SK-N-SH (cell line): ENCODE measurements at regions not wholly inside any gene's neighbourhood (a gene's known extent, or its start where the extent isn't known, plus 50 kb on each side); places are given as distances from the start of the nearest gene placed in this dataset.

ENCODE experiments used
- CTCF ChIA-PET: fragments of 300-600, 350-600 bp; formaldehyde crosslinking; extraction: SDS; loops from one replicate; lab custom pipeline; 2021; lab: Yijun Ruan, JAX
- POLR2A ChIA-PET: fragments of 350-600 bp; sonication (Branson Sonifier 250); formaldehyde crosslinking; extraction: SDS; loops from one replicate; lab custom pipeline; 2020; ENCODE audit warnings: antibody characterized with exemption, inconsistent platforms; lab: Yijun Ruan, JAX
- DNase-seq: peaks from one replicate; pipeline ENCODE4 v3.0.0; 2012
- H2AFZ ChIP-seq: fragments of 200-600 bp; sonication (generic); 2 replicates; pipeline ENCODE4 v1.8.1; 2016; ENCODE audit warnings: antibody characterized with exemption, mild to moderate bottlenecking, low read depth
- H3F3A ChIP-seq: fragments of 200-600 bp; sonication (generic); replicated peaks from 2 replicates; pipeline ENCODE3; 2016; ENCODE audit warnings: antibody characterized with exemption, mild to moderate bottlenecking; ENCODE audit not compliant: insufficient read depth
- H3K27ac ChIP-seq, 2 experiments: fragments of 200-500 bp in 1 of 2; fragments of 200-600 bp in 1 of 2; sonication (Bioruptor generic) in 1 of 2; sonication (generic), shearing (Covaris generic) in 1 of 2; 2 replicates each; pipeline versions ENCODE4 v1.5.1 to v1.6.1; 2014 to 2016; ENCODE audit warnings: low read depth in 2 of 2, inconsistent platforms in 1 of 2, low read length in 1 of 2, mild to moderate bottlenecking in 1 of 2, mixed read lengths in 1 of 2
- H3K27me3 ChIP-seq: fragments of 200-600 bp; sonication (generic), shearing (Covaris generic); 2 replicates; pipeline ENCODE4 v1.6.1; 2016; ENCODE audit warnings: mixed run types; ENCODE audit not compliant: insufficient read depth
- H3K36me3 ChIP-seq, 2 experiments: fragments of 200-500 bp in 1 of 2; fragments of 200-600 bp in 1 of 2; sonication (Bioruptor generic) in 1 of 2; sonication (generic) in 1 of 2; replicated peaks in 1 of 2; 2 replicates each; pipeline versions ENCODE3 to v1.5.1; 2014 to 2016; ENCODE audit warnings: low read length in 1 of 2, mild to moderate bottlenecking in 1 of 2; ENCODE audit not compliant: insufficient read depth in 2 of 2, control insufficient read depth in 1 of 2
- H3K4me1 ChIP-seq, 2 experiments: fragments of 200-500 bp in 1 of 2; fragments of 200-600 bp in 1 of 2; sonication (Bioruptor generic) in 1 of 2; sonication (generic), shearing (Covaris generic) in 1 of 2; 2 replicates each; pipeline versions ENCODE4 v1.5.1 to v1.6.1; 2014 to 2016; ENCODE audit warnings: low read depth in 1 of 2, low read length in 1 of 2, mixed run types in 1 of 2; ENCODE audit not compliant: insufficient read depth in 2 of 2, control insufficient read depth in 1 of 2
- H3K4me2 ChIP-seq: fragments of 200-600 bp; sonication (generic), shearing (Covaris generic); 2 replicates; pipeline ENCODE4 v1.6.1; 2017; ENCODE audit warnings: mixed run types
- H3K4me3 ChIP-seq, 2 experiments: fragments of 200-500 bp in 1 of 2; fragments of 200-600 bp in 1 of 2; sonication (Bioruptor generic) in 1 of 2; sonication (generic), shearing (Covaris generic) in 1 of 2; 2 replicates each; pipeline versions ENCODE4 v1.5.1 to v1.8.1; 2014 to 2016; ENCODE audit warnings: low read depth in 2 of 2, inconsistent platforms in 1 of 2, low read length in 1 of 2, mild to moderate bottlenecking in 1 of 2, mixed read lengths in 1 of 2, moderate library complexity in 1 of 2
- H3K79me2 ChIP-seq: fragments of 200-600 bp; sonication (generic); 2 replicates; pipeline ENCODE4 v1.8.1; 2017; ENCODE audit warnings: mild to moderate bottlenecking; ENCODE audit not compliant: insufficient read depth
- H3K9ac ChIP-seq: fragments of 200-600 bp; sonication (generic); 2 replicates; pipeline ENCODE4 v1.6.1; 2017; ENCODE audit warnings: mixed run types
- H3K9me2 ChIP-seq: fragments of 200-600 bp; sonication (generic); 2 replicates; pipeline ENCODE4 v1.6.1; 2017; ENCODE audit warnings: mixed run types
- H3K9me3 ChIP-seq: fragments of 200-600 bp; sonication (generic); 2 replicates; pipeline ENCODE4 v1.6.1; 2017; ENCODE audit warnings: mixed run types, mild to moderate bottlenecking, moderate library complexity
- H4K20me1 ChIP-seq: fragments of 200-600 bp; sonication (generic); 2 replicates; pipeline ENCODE4 v1.6.1; 2017; ENCODE audit warnings: mild to moderate bottlenecking, mixed run types; ENCODE audit not compliant: insufficient read depth
- EZH2phosphoT487 ChIP-seq: fragments of 200-600 bp; sonication (generic); IDR thresholded peaks from 2 replicates; pipeline ENCODE4 v1.6.1; 2017; ENCODE audit warnings: low read depth, mixed run types, mild to moderate bottlenecking, antibody characterized with exemption, moderate library complexity, borderline replicate concordance
- FOSL2 ChIP-seq: IDR thresholded peaks from 2 replicates; pipeline ENCODE4 v1.4.0; 2012; ENCODE audit warnings: low read depth, mild to moderate bottlenecking, moderate library complexity, borderline replicate concordance
- FOXJ3 ChIP-seq: sonication (generic); formaldehyde crosslinking; IDR thresholded peaks from 2 replicates; pipeline ENCODE4 v1.5.1; 2020; ENCODE audit warnings: mild to moderate bottlenecking, missing genetic modification reagents
- GATA2 ChIP-seq: sonication (generic); formaldehyde crosslinking; IDR thresholded peaks from 2 replicates; pipeline ENCODE4 v1.5.0; 2020; ENCODE audit warnings: mild to moderate bottlenecking, missing genetic modification reagents
- JUND ChIP-seq: IDR thresholded peaks from 2 replicates; pipeline ENCODE4 v1.4.0; 2012
- MXI1 ChIP-seq: IDR thresholded peaks from 2 replicates; pipeline ENCODE4 v1.6.1; 2012; ENCODE audit warnings: mild to moderate bottlenecking, low read depth, low read length, improper control_type of control experiment
- NFIC ChIP-seq: IDR thresholded peaks from 2 replicates; pipeline ENCODE4 v1.4.0; 2012; ENCODE audit warnings: borderline replicate concordance
- NRF1 ChIP-seq: IDR thresholded peaks from 2 replicates; pipeline ENCODE4 v1.6.1; 2012; ENCODE audit warnings: low read depth, mild to moderate bottlenecking, low read length
- RAD21 ChIP-seq: IDR thresholded peaks from 2 replicates; pipeline ENCODE4 v1.6.1; 2012; ENCODE audit warnings: mild to moderate bottlenecking, low read length
- RFX5 ChIP-seq: IDR thresholded peaks from 2 replicates; pipeline ENCODE4 v1.6.1; 2012; ENCODE audit warnings: mild to moderate bottlenecking, improper control_type of control experiment, low read length
- RXRA ChIP-seq: IDR thresholded peaks from 2 replicates; pipeline ENCODE4 v1.4.0; 2012; ENCODE audit warnings: low read depth, mild to moderate bottlenecking, borderline replicate concordance
- SIN3A ChIP-seq: IDR thresholded peaks from 2 replicates; pipeline ENCODE4 v1.6.1; 2012; ENCODE audit warnings: low read depth, mild to moderate bottlenecking, low read length, moderate library complexity, borderline replicate concordance
- SMC3 ChIP-seq: IDR thresholded peaks from 2 replicates; pipeline ENCODE4 v1.6.1; 2012; ENCODE audit warnings: low read depth, low read length, improper control_type of control experiment
- TAF1 ChIP-seq: IDR thresholded peaks from 2 replicates; pipeline ENCODE4 v1.6.1; 2012; ENCODE audit warnings: low read depth, mild to moderate bottlenecking, low read length, moderate library complexity, borderline replicate concordance
- TCF12 ChIP-seq: IDR thresholded peaks from 2 replicates; pipeline ENCODE4 v1.4.0; 2012
- TEAD4 ChIP-seq: IDR thresholded peaks from 2 replicates; pipeline ENCODE4 v1.4.0; 2012; ENCODE audit warnings: mild to moderate bottlenecking, borderline replicate concordance; ENCODE audit not compliant: insufficient read depth
- WGBS: methylation state at CpG from one replicate; pipeline ENCODE4 v1.1.6; 2017; ENCODE audit warnings: low lambda C conversion rate; 5-methylcytosine and 5-hydroxymethylcytosine counted together
- TF ChIP-seq, protein P1 (sequence below): IDR thresholded peaks from 2 replicates; pipeline ENCODE4; 2012
- TF ChIP-seq, protein P2 (sequence below): IDR thresholded peaks from 2 replicates; pipeline ENCODE4 v1.4.0; 2012; ENCODE audit warnings: low read depth, borderline replicate concordance
- TF ChIP-seq, protein P3 (sequence below): fragments of 200-600 bp; sonication (generic); IDR thresholded peaks from 2 replicates; pipeline ENCODE4 v1.6.1; 2017; ENCODE audit warnings: antibody characterized with exemption, mild to moderate bottlenecking, moderate library complexity
- TF ChIP-seq, protein P4 (sequence below): fragments of 150-350 bp; IDR thresholded peaks from 2 replicates; pipeline ENCODE4 v1.6.1; 2016; ENCODE audit warnings: mild to moderate bottlenecking, low read depth, low read length

DNA sequence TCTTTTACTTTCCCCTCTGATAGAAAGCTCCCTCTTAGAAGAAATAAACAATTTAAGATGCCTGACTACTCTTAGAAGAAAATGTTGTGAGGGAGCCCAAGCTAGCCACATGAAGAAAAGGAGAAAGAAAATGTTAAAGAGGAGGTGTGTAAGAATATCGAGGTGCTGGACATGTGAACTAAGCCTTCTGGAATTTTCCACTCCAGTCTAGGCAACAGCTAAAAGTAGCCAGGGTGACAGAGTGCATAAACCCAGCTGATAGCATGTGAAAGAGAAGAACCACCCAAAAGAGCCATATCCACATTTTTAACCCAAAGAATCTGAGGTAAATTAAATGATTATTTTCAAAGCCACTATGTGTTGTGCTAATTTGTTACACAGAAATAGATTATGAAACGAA is 1690.6 kb upstream of the LRRTM3 start:
- 31% methylated on average over 2 of the region's 2 CpGs for WGBS
- POLR2A ChIA-PET: no interaction called here

DNA sequence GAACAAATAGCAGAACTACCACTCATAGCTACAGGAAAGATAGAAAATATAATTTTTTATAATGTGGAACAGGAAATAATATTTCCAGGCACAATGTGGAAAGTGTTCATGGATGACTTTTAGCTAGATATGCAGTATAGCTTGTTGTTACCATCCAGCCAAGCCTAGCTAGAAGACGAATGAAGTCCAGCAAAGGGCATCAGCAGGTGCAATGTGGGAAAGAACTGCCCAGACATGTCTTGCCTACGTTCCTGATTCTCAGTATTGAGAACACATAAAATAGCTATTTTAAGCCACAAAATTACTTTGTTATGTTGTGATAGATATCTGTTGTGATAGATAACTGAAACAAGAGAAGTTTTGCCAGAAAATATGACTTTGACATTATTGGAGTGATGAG is 1690.0 kb upstream of the LRRTM3 start:
- no peak overlapping the region for H3K4me2 ChIP-seq

More for the DNA sequence above, 1690.6 kb upstream of the LRRTM3 start:
- H3K4me2 ChIP-seq: no peak overlapping the region
- no peaks in the 10 kb centered on the region for H3K27me3 ChIP-seq
- H4K20me1 ChIP-seq: no peaks in the 10 kb centered on the region
- H3K79me2 ChIP-seq: no peaks in the 10 kb centered on the region
- no peaks in the 10 kb centered on the region for H3K4me1 ChIP-seq
- no peaks in the 10 kb centered on the region for H3F3A ChIP-seq
- no peak for TF ChIP-seq GATA2
- TF ChIP-seq NRF1: no peak
- no peak for TF ChIP-seq NFIC
- no peak for TF ChIP-seq RFX5
- no peak for TF ChIP-seq SIN3A
- TF ChIP-seq MXI1: no peak
- TF ChIP-seq, protein P1, sequence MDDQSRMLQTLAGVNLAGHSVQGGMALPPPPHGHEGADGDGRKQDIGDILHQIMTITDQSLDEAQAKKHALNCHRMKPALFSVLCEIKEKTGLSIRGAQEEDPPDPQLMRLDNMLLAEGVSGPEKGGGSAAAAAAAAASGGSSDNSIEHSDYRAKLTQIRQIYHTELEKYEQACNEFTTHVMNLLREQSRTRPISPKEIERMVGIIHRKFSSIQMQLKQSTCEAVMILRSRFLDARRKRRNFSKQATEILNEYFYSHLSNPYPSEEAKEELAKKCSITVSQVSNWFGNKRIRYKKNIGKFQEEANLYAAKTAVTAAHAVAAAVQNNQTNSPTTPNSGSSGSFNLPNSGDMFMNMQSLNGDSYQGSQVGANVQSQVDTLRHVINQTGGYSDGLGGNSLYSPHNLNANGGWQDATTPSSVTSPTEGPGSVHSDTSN: no peak
- no peak for TF ChIP-seq TEAD4
- no peak for TF ChIP-seq EZH2phosphoT487
- no peak for TF ChIP-seq SMC3
- no peak for TF ChIP-seq JUND
- TF ChIP-seq RAD21: no peak
- no peak for TF ChIP-seq TAF1
- TF ChIP-seq, protein P2, sequence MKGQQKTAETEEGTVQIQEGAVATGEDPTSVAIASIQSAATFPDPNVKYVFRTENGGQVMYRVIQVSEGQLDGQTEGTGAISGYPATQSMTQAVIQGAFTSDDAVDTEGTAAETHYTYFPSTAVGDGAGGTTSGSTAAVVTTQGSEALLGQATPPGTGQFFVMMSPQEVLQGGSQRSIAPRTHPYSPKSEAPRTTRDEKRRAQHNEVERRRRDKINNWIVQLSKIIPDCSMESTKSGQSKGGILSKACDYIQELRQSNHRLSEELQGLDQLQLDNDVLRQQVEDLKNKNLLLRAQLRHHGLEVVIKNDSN: no peak
- no peak for TF ChIP-seq FOXJ3
- TF ChIP-seq, protein P3, sequence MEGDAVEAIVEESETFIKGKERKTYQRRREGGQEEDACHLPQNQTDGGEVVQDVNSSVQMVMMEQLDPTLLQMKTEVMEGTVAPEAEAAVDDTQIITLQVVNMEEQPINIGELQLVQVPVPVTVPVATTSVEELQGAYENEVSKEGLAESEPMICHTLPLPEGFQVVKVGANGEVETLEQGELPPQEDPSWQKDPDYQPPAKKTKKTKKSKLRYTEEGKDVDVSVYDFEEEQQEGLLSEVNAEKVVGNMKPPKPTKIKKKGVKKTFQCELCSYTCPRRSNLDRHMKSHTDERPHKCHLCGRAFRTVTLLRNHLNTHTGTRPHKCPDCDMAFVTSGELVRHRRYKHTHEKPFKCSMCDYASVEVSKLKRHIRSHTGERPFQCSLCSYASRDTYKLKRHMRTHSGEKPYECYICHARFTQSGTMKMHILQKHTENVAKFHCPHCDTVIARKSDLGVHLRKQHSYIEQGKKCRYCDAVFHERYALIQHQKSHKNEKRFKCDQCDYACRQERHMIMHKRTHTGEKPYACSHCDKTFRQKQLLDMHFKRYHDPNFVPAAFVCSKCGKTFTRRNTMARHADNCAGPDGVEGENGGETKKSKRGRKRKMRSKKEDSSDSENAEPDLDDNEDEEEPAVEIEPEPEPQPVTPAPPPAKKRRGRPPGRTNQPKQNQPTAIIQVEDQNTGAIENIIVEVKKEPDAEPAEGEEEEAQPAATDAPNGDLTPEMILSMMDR: no peak
- no peak overlapping the region for H3K9ac ChIP-seq
- H3K27ac ChIP-seq: no peak overlapping the region
- H3K9me2 ChIP-seq: no peaks in the 10 kb centered on the region
- DNase-seq: no peak
- H3K36me3 ChIP-seq: no peaks in the 10 kb centered on the region
- H3K9me3 ChIP-seq: no peaks in the 10 kb centered on the region
- no peak overlapping the region for H3K4me3 ChIP-seq
- CTCF ChIA-PET: interaction anchor here (1.1 to 1.7 kb wide), 3 partner anchors 12 to 23 kb away, joined by 3 read pairs; no protein-coding TSS in a partner anchor
- no peak overlapping the region for H2AFZ ChIP-seq

More for the DNA sequence above, 1690.0 kb upstream of the LRRTM3 start:
- H3K4me3 ChIP-seq: no peak overlapping the region
- H3K9ac ChIP-seq: no peak overlapping the region
- H4K20me1 ChIP-seq: no peaks in the 10 kb centered on the region
- no peak overlapping the region for H2AFZ ChIP-seq
- no peaks in the 10 kb centered on the region for H3K4me1 ChIP-seq
- CTCF ChIA-PET: interaction anchor here (1.1 to 1.7 kb wide), 3 partner anchors 11 to 24 kb away, joined by 3 read pairs; no protein-coding TSS in a partner anchor
- POLR2A ChIA-PET: no interaction called here
- no peaks in the 10 kb centered on the region for H3K79me2 ChIP-seq
- H3K9me2 ChIP-seq: no peaks in the 10 kb centered on the region
- DNase-seq: no peak
- 58% methylated on average over 2 of the region's 2 CpGs for WGBS
- no peaks in the 10 kb centered on the region for H3F3A ChIP-seq
- no peaks in the 10 kb centered on the region for H3K36me3 ChIP-seq
- H3K27ac ChIP-seq: no peak overlapping the region
- H3K9me3 ChIP-seq: no peaks in the 10 kb centered on the region
- H3K27me3 ChIP-seq: no peaks in the 10 kb centered on the region
- TF ChIP-seq RXRA: no peak
- TF ChIP-seq NRF1: no peak
- TF ChIP-seq FOSL2: no peak
- TF ChIP-seq, protein P4, sequence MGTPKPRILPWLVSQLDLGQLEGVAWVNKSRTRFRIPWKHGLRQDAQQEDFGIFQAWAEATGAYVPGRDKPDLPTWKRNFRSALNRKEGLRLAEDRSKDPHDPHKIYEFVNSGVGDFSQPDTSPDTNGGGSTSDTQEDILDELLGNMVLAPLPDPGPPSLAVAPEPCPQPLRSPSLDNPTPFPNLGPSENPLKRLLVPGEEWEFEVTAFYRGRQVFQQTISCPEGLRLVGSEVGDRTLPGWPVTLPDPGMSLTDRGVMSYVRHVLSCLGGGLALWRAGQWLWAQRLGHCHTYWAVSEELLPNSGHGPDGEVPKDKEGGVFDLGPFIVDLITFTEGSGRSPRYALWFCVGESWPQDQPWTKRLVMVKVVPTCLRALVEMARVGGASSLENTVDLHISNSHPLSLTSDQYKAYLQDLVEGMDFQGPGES: no peak
- no peak for TF ChIP-seq TCF12
